SJCRH30 (cell line): ENCODE measurements at regions not wholly inside any gene's neighbourhood (a gene's known extent, or its start where the extent isn't known, plus 50 kb on each side); places are given as distances from the start of the nearest gene placed in this dataset.

Experiments
- DNase-seq, 2 experiments: peaks; one replicate each; pipeline ENCODE4 v3.0.0-alpha.2; 2015 to 2020
- H3K27ac ChIP-seq: fragments of 250-450 bp; sonication (Bioruptor Pico); 2 replicates; pipeline ENCODE4 v1.5.1; 2020; ENCODE audit warnings: mild to moderate bottlenecking, moderate library complexity
- H3K27me3 ChIP-seq: fragments of 250-450 bp; sonication (Bioruptor Pico); 2 replicates; pipeline ENCODE4 v1.5.1; 2020; ENCODE audit warnings: mild to moderate bottlenecking, moderate library complexity
- H3K36me3 ChIP-seq: fragments of 250-450 bp; sonication (Bioruptor Pico); 2 replicates; pipeline ENCODE4 v1.5.1; 2020; ENCODE audit warnings: mild to moderate bottlenecking, moderate library complexity
- H3K4me1 ChIP-seq: fragments of 250-450 bp; sonication (Bioruptor Pico); 2 replicates; pipeline ENCODE4 v1.5.1; 2020; ENCODE audit warnings: mild to moderate bottlenecking, moderate library complexity
- H3K4me3 ChIP-seq: fragments of 250-450 bp; sonication (Bioruptor Pico); 2 replicates; pipeline ENCODE4 v1.5.1; 2020; ENCODE audit warnings: mild to moderate bottlenecking, moderate library complexity
- H3K9me3 ChIP-seq: fragments of 250-450 bp; sonication (Bioruptor Pico); replicated peaks from 2 replicates; pipeline ENCODE4 v1.5.1; 2020; ENCODE audit warnings: mild to moderate bottlenecking, moderate library complexity

- Histone ChIP-seq H3K4me1 (no peaks in the 10 kb centered on the region), H3K27me3 (no peaks in the 10 kb centered on the region), H3K9me3 (no peaks in the 10 kb centered on the region), H3K36me3 (no peaks in the 10 kb centered on the region), H3K27ac (no peak overlapping the region), H3K4me3 (no peak overlapping the region)
- DNase-seq: no peak
These were observed 272.6 kb upstream of the HAND2 start for GRCh38 chr4:173802662-173803022.

DNA sequence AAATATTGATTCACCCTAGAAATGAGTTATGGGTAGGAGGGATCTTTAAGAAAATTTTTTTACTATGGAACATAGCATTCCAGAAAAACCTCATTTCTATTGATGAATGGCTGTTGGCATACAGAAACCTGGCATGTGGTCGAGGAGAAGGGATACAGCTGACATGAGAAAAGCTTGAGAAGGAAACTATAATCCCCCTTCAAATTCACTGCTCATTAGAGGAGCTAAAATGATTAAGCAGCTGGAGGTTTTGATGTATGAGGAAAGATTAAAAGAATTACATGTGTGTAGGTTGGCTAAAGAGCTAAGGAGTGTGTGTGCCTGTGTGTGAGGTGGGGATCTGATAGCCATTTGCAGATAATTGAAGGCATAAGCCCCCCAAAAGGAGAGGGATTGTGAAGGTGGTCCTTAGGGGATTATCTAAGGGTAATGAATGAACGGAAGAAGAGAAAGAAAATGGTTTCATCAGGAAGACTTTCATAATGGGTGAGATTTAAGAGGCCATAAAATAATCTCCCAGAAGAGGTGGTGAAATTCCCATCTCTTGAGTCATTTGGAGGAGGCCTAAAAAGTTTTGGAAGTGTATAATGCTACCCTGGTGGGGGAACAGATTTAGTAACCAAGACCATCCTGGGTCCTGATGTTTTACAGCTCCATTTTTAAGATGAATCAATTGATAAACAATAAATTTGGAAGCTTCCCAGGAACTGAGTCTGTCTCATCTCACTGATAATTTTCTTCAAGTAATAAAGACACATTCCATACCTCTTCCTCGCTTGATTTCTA lies 272.0 kb upstream of the HAND2 start:
- no peaks in the 10 kb centered on the region for H3K4me1 ChIP-seq
- no peaks in the 10 kb centered on the region for H3K9me3 ChIP-seq
- DNase-seq: no peak
- H3K27ac ChIP-seq: no peak overlapping the region
- no peaks in the 10 kb centered on the region for H3K36me3 ChIP-seq
- H3K27me3 ChIP-seq: no peaks in the 10 kb centered on the region
- H3K4me3 ChIP-seq: no peak overlapping the region

- H3K27me3 ChIP-seq: no peaks in the 10 kb centered on the region
- no peaks in the 10 kb centered on the region for H3K36me3 ChIP-seq
- no peaks in the 10 kb centered on the region for H3K9me3 ChIP-seq
- no peaks in the 10 kb centered on the region for H3K4me1 ChIP-seq
- DNase-seq: no peak
- H3K27ac ChIP-seq: no peak overlapping the region
- H3K4me3 ChIP-seq: no peak overlapping the region
These were observed 271.3 kb upstream of the HAND2 start for GRCh38 chr4:173801361-173801760.

DNA sequence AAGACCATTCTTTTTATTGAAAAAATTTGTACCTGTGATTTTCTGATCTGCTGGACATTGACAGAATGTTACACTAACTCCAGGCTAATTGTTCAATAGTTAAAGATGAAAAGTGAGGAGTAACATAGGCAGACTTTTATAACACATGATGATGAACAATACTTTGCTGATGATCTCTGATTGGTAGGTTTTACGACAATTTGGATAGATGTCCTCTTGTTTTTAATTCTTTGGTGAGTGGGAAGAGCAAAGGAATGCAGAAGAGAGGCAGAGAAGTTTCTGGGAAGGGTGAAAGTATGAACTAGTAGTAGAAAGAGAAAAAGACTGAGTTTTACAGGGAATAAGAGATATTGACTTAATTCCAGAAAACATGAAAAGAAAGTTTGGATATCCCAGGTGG lies 267.3 kb upstream of the HAND2 start:
- Histone ChIP-seq H3K36me3 (no peaks in the 10 kb centered on the region), H3K4me3 (no peak overlapping the region), H3K27me3 (no peaks in the 10 kb centered on the region), H3K27ac (no peak overlapping the region), H3K9me3 (no peaks in the 10 kb centered on the region), H3K4me1 (no peaks in the 10 kb centered on the region)
- no peak for DNase-seq

GRCh38 chr4:173794662-173795061 lies 264.6 kb upstream of the HAND2 start:
- Histone ChIP-seq H3K4me3 (no peak overlapping the region), H3K36me3 (no peaks in the 10 kb centered on the region), H3K4me1 (no peaks in the 10 kb centered on the region), H3K27me3 (no peaks in the 10 kb centered on the region), H3K27ac (no peak overlapping the region), H3K9me3 (no peaks in the 10 kb centered on the region)
- no peak for DNase-seq

GRCh38 chr4:173793937-173794510 lies 264.0 kb upstream of the HAND2 start:
- Histone ChIP-seq H3K4me1 (no peaks in the 10 kb centered on the region), H3K27ac (no peak overlapping the region), H3K36me3 (no peaks in the 10 kb centered on the region), H3K9me3 (no peaks in the 10 kb centered on the region), H3K27me3 (no peaks in the 10 kb centered on the region), H3K4me3 (no peak overlapping the region)
- no peak for DNase-seq

DNA sequence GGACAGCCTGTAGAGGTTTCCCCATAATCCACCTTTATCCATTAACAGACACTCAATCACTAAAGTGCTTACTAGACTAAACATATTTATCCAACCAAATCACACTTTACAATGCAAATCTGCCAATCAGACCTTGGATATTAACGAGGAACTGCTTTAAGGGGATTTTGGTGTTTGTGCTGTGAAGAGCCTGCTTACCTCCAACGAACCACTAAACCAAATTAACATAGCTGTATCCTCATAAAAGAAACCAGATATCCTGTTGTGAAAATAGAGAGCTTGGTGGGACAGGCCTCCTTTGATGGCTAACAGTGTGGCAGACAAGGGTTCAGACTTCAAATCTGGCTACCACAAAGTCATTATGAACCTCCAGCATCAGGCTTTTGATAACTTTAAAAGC lies 252.6 kb upstream of the HAND2 start:
- DNase-seq: no peak
- no peak overlapping the region for H3K27ac ChIP-seq
- H3K9me3 ChIP-seq: no peaks in the 10 kb centered on the region
- H3K36me3 ChIP-seq: no peaks in the 10 kb centered on the region
- H3K27me3 ChIP-seq: no peaks in the 10 kb centered on the region
- no peak overlapping the region for H3K4me3 ChIP-seq
- no peaks in the 10 kb centered on the region for H3K4me1 ChIP-seq

DNA sequence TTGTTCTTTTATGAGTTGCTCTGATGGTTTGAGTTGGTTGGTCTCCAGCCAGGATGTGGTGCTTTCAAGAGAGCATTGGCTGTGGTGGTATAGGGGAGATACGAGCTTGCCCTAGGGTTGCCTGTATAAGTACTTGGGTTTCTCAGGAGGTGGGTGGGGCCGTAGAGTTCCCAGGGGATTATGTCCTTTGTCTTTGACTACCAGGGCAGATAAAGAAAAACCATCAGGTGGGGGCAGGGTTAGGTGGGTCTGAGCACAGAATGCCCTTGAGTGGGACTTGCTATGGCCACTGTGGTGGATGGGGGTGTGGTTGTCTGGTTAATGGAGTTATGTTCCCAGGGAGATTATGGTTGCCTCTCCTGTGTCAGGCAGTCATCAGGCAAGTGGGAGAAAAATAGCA lies 247.9 kb upstream of the HAND2 start:
- H3K9me3 ChIP-seq: no peaks in the 10 kb centered on the region
- no peak for DNase-seq
- no peak overlapping the region for H3K4me3 ChIP-seq
- H3K27me3 ChIP-seq: no peaks in the 10 kb centered on the region
- H3K36me3 ChIP-seq: no peaks in the 10 kb centered on the region
- H3K4me1 ChIP-seq: no peaks in the 10 kb centered on the region
- no peak overlapping the region for H3K27ac ChIP-seq

- DNase-seq: no peak
- H3K4me1 ChIP-seq: no peaks in the 10 kb centered on the region
- no peaks in the 10 kb centered on the region for H3K9me3 ChIP-seq
- H3K27ac ChIP-seq: no peak overlapping the region
- H3K36me3 ChIP-seq: no peaks in the 10 kb centered on the region
- no peak overlapping the region for H3K4me3 ChIP-seq
- no peaks in the 10 kb centered on the region for H3K27me3 ChIP-seq
These were observed 247.4 kb upstream of the HAND2 start for GRCh38 chr4:173777421-173777820.

GRCh38 chr4:173769568-173769967 lies 239.5 kb upstream of the HAND2 start:
- H3K27ac ChIP-seq: no peak overlapping the region
- H3K36me3 ChIP-seq: no peaks in the 10 kb centered on the region
- no peaks in the 10 kb centered on the region for H3K4me1 ChIP-seq
- no peak overlapping the region for H3K4me3 ChIP-seq
- H3K9me3 ChIP-seq: no peaks in the 10 kb centered on the region
- no peak for DNase-seq
- no peaks in the 10 kb centered on the region for H3K27me3 ChIP-seq

- H3K4me1 ChIP-seq: no peaks in the 10 kb centered on the region
- H3K4me3 ChIP-seq: no peak overlapping the region
- no peaks in the 10 kb centered on the region for H3K9me3 ChIP-seq
- no peaks in the 10 kb centered on the region for H3K36me3 ChIP-seq
- H3K27me3 ChIP-seq: no peaks in the 10 kb centered on the region
- DNase-seq: no peak
- H3K27ac ChIP-seq: no peak overlapping the region
These were observed 237.6 kb upstream of the HAND2 start for GRCh38 chr4:173767650-173768049.

DNA sequence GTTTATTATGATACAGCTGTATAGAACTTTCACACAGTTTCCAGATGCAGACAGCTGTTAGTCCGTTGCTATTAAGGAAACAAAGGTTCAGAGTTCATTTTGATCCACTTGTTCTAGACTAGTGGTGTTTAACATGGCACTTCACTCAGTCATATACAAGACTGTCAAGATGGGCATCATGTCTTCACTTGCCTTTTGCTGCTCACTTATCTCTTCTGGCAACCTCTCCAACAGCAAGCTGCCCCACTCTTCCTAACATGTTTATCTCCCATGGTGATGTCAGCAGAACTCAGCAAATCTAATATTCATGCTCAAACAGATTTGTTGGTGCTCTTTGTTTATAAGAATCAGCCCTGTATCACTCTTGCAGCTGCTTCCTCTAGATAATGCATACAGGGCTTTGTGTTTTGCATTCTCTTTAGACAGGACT lies 236.2 kb upstream of the HAND2 start:
- H3K27me3 ChIP-seq: no peaks in the 10 kb centered on the region
- no peak for DNase-seq
- no peak overlapping the region for H3K27ac ChIP-seq
- H3K4me1 ChIP-seq: no peaks in the 10 kb centered on the region
- H3K4me3 ChIP-seq: no peak overlapping the region
- H3K9me3 ChIP-seq: no peaks in the 10 kb centered on the region
- no peaks in the 10 kb centered on the region for H3K36me3 ChIP-seq

DNA sequence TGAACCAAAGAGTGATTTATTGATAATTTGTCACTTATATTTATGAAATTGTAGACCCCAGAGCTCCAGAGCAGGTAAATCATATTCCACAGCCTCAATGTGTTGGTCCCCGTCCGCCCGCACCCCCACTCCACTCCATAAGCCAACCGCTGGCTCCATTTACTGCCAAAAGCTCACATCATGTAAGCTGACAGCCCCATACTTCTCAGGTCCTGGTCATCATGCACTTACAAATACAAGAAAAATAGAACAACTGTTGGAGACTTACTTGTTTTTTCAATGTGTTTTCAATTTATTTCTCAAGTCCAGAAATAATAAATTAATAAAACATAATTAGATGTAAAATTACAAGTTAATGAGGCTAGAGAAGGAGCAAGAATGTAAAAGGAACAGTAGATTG lies 235.7 kb upstream of the HAND2 start:
- H3K27ac ChIP-seq: no peak overlapping the region
- no peaks in the 10 kb centered on the region for H3K27me3 ChIP-seq
- DNase-seq: no peak
- H3K9me3 ChIP-seq: no peaks in the 10 kb centered on the region
- no peaks in the 10 kb centered on the region for H3K4me1 ChIP-seq
- H3K4me3 ChIP-seq: no peak overlapping the region
- no peaks in the 10 kb centered on the region for H3K36me3 ChIP-seq

- no peak overlapping the region for H3K4me3 ChIP-seq
- no peaks in the 10 kb centered on the region for H3K4me1 ChIP-seq
- H3K27ac ChIP-seq: no peak overlapping the region
- DNase-seq: no peak
- no peaks in the 10 kb centered on the region for H3K9me3 ChIP-seq
- H3K36me3 ChIP-seq: no peaks in the 10 kb centered on the region
- H3K27me3 ChIP-seq: no peaks in the 10 kb centered on the region
These were observed 233.4 kb upstream of the HAND2 start for GRCh38 chr4:173763389-173763788.

GRCh38 chr4:173761938-173762337 lies 231.9 kb upstream of the HAND2 start:
- Histone ChIP-seq H3K9me3 (no peaks in the 10 kb centered on the region), H3K4me3 (no peak overlapping the region), H3K27ac (no peak overlapping the region)

DNA sequence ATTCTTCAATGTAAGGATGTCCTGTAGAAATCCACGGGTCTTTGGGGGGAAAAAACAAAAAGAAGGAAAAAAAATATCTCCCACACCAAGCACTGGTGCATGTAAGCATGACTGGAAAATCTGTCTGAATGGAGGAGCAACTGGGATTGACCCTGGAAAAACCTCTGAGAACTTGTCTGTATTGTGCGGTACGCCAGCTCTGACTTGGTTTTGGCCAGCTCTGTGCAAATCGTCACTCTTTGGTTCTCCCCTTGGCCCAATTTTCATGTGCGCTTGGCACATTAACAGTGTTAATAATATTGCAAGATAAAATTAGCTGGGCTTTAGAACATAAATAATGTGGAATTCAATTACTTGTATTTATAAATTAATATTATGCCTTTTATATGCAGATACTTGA lies 231.2 kb upstream of the HAND2 start:
- Histone ChIP-seq H3K36me3 (no peaks in the 10 kb centered on the region), H3K27ac (no peak overlapping the region), H3K27me3 (no peaks in the 10 kb centered on the region), H3K9me3 (no peaks in the 10 kb centered on the region), H3K4me1 (no peaks in the 10 kb centered on the region), H3K4me3 (no peak overlapping the region)
- DNase-seq: no peak

More at GRCh38 chr4:173761938-173762337, 231.9 kb upstream of the HAND2 start:
- Histone ChIP-seq H3K36me3 (no peaks in the 10 kb centered on the region), H3K4me1 (no peaks in the 10 kb centered on the region), H3K27me3 (no peaks in the 10 kb centered on the region)
- DNase-seq: no peak
